VCaP (cell line): ENCODE measurements at regions not wholly inside any gene's neighbourhood (a gene's known extent, or its start where the extent isn't known, plus 50 kb on each side); places are given as distances from the start of the nearest gene placed in this dataset.
"Not testable (repeated sequence)": the region's sequence is repeated elsewhere in the genome, so short reads cannot be mapped to it uniquely, and the experiment has no call there.

Source experiments
- H3K27ac ChIP-seq: fragments of 450-650 bp; 2 replicates; pipeline ENCODE4 v1.5.1; 2017
- CTCF ChIP-seq: fragments of 450-650 bp; conservative IDR thresholded peaks from 2 replicates; pipeline ENCODE4 v1.5.1; 2017; ENCODE audit warnings: mild to moderate bottlenecking, moderate library complexity

GRCh38 chr6:74269600-74269858 lies 573.5 kb downstream of the CD109 start:
- H3K27ac ChIP-seq, result no peak overlapping the region
- no peak for TF ChIP-seq CTCF

- H3K27ac ChIP-seq, result no peak overlapping the region
- no peak for TF ChIP-seq CTCF
Measured at GRCh38 chr6:74268815-74269599, 573.0 kb downstream of the CD109 start.

GRCh38 chr6:74259981-74260380 lies 564.0 kb downstream of the CD109 start:
- no peak for TF ChIP-seq CTCF
- H3K27ac ChIP-seq, result no peak overlapping the region

- no peak for TF ChIP-seq CTCF
- no peak overlapping the region for H3K27ac ChIP-seq
Measured at GRCh38 chr6:74256781-74257180, 560.8 kb downstream of the CD109 start.

GRCh38 chr6:74256381-74256780 lies 560.4 kb downstream of the CD109 start:
- no peak overlapping the region for H3K27ac ChIP-seq
- no peak for TF ChIP-seq CTCF

- not testable (repeated sequence) for H3K27ac ChIP-seq
Measured at GRCh38 chr6:74255007-74255406, 559.0 kb downstream of the CD109 start.

GRCh38 chr6:74254147-74254546 lies 558.1 kb downstream of the CD109 start:
- not testable (repeated sequence) for H3K27ac ChIP-seq

GRCh38 chr6:74253261-74253660 lies 557.3 kb downstream of the CD109 start:
- H3K27ac ChIP-seq, result no peak overlapping the region
- no peak for TF ChIP-seq CTCF
